RKO (cell line): ENCODE measurements at regions not wholly inside any gene's neighbourhood (a gene's known extent, or its start where the extent isn't known, plus 50 kb on each side); places are given as distances from the start of the nearest gene placed in this dataset.
"Not testable (repeated sequence)": the region's sequence is repeated elsewhere in the genome, so short reads cannot be mapped to it uniquely, and the experiment has no call there.

ENCODE experiments used
- DNase-seq: peaks from one replicate; pipeline ENCODE4 v3.0.0-alpha.2; 2016; ENCODE audit warnings: low spot score

DNA sequence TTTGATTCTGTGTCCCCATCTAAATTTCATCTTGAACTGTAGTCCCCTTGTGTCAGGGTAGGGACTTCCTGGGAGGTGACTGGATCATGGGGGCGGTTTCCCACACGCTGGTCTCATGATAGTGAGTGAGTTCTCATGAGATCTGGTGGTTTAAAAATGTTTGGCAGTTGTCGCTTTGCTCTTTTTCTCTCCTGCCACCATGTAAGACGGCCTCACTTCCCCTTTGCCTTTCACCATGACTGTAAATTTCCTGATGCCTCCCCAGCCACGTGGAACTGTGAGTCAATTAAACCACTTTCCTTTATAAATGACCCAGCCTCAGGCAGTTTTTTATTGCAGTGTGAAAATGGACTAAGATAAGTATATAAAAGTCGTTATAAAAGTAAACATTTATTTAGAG lies 80.5 kb upstream of the SGK1 start:
- DNase-seq, result no peak

- no peak for DNase-seq
Observed at GRCh38 chr6:134397676-134398075, 79.8 kb upstream of the SGK1 start.

DNA sequence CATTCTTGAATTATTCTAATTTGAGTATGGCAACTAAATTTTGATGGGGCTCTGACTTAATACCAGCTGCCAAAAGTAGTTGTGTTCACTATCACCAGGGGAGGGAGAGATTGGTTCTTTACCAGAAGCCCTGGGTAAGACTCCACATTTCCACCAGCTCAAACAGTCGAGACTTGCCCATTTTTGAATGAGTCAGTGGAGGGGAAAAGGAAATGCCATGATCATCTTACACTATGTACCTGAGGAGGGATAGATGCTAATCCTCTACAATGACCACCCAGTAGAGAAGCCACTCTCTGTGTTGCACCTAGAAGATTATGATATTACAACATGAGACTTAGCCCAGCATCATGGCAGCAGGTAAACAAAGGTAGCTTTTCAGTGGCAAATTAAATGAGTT lies 77.0 kb upstream of the SGK1 start:
- DNase-seq, result no peak

- DNase-seq, result no peak
Observed at GRCh38 chr6:134394208-134394607, 76.3 kb upstream of the SGK1 start.

DNA sequence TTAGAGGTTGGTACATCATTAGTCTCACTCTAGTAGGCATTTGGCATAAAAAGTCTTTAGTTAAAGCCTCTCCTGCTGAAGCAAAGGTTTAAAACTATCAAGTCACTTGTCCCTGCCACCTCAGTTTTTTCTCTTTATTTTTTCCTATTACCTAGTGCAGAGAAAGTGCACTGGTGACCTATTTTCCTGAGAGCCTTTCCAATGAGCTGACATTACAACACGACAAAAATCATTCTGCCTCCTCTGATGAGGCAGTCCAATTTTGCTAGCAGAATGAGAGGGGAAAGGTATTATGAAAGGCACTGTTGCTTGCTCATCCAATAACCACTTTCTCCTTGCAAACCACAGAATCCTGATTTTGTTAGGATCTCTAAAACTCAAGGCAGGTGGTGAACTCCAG lies 73.3 kb upstream of the SGK1 start:
- no peak for DNase-seq

DNA sequence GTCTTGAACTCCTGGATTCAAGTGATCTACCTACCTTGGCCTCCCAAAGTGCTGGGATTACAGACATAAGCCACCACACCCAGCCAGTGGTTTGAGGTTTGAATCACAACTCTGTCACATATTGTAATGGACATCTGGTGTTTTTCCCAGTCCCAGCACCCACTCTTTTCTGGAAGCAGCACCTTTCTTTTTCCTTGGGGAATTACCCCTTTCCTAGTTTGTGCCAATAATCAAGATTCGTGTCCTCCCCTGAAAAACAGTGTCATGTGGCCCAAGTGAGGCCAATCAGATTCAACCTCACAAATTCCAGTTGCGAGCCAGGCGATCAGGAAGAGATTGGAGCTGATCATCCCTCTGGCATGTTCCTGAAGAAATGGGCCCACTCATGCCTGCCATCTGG lies 71.7 kb upstream of the SGK1 start:
- DNase-seq, result no peak

DNA sequence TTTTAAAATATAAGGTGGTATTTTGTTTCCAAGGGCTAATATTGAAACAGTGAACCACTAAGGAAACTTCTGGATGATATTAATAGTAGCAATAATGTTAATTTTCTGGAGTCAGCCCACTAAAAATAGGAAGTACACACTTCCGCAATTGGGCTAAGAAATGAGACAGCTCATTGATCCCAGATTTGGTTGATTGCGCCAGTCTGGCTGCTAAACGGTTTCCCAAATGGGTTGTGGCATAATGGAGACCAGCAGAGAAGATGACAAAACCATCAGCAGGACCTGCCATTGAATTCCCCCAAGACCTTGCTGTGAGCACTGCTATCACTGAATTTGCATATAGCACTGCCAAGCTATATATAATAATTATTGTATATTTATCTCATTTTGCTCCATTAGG lies 71.2 kb upstream of the SGK1 start:
- no peak for DNase-seq

GRCh38 chr6:134386482-134386881 lies 68.6 kb upstream of the SGK1 start:
- not testable (repeated sequence) for DNase-seq

GRCh38 chr6:134381959-134382358 lies 64.0 kb upstream of the SGK1 start:
- DNase-seq, result no peak

GRCh38 chr6:134379599-134379998 lies 61.7 kb upstream of the SGK1 start:
- DNase-seq, result no peak

DNA sequence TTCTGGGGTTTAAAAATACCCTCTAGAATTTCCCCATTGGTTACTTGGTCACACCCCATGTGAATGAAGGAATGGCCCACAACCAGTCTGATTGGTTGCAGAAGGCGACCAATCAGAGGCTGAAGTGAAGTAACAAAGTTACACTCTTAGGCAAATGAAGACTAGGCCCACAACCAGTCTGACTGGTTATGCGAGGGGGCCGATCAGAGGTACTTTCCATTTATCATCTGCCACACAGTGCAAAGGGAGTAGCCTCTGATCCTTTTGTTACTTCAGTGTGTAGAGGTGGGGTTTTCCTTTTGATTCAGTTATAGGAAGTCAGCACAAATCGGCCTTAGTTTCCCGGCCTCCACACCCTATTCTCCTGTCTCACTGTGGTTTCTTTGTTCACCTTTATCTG lies 61.2 kb upstream of the SGK1 start:
- DNase-seq, result no peak

- DNase-seq, result no peak
Observed at GRCh38 chr6:134378426-134378825, 60.5 kb upstream of the SGK1 start.

GRCh38 chr6:134376785-134377184 lies 58.9 kb upstream of the SGK1 start:
- no peak for DNase-seq

GRCh38 chr6:134375220-134375580 lies 57.3 kb upstream of the SGK1 start:
- DNase-seq, result no peak

- DNase-seq, result no peak
Observed at GRCh38 chr6:134374491-134375219, 56.7 kb upstream of the SGK1 start.

DNA sequence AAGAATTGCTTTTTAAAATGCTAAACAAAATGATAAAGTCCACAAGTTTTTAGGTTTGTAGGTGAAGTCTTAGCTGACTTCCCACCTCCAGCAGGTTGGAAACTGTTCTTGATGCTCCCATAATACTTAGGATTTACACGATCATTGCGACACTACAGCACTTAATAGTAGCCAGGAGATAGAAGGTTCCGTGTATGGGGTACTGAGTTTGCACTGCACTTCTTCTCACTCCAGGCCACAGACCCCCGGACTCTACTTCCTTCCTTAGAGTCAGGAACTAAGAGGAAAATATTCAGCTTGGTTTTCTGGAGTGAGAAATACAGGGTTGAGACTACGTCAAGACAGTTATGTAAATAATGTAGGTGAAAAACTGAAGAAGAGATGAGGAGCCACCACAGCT lies 56.1 kb upstream of the SGK1 start:
- no peak for DNase-seq

- no peak for DNase-seq
Observed at GRCh38 chr6:134373282-134373922, 55.5 kb upstream of the SGK1 start.

DNA sequence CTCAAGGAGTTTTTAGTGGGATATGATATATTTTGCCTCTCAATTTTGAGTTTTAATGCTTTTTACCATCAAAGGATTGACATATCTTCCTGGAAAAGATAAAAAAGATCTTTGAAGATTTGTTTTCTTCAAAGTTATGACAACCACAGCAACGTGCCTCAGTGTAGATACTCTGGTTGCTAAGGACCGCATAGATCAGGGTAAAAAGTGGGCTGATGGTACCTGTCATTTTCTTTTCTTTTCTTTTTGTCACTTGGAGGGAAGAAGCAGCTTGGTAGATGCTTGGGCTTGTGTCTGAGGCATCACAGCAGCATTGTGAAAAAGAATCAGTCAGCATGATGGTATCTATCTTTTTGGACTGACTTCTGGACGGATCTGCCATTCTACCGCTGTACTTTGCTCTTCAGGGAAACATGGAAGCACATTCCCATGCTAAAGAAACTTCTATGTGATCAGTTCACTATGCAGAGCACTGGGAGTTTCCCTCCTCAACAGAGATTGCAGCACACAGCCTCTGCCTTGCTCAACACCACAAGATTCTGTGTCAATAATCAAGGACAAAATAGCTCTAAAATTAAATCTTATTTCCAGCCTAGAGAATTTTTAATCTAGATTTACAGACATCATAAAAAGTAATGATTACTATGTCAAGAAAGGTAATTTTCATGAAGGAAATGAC lies 54.8 kb upstream of the SGK1 start:
- no peak for DNase-seq

GRCh38 chr6:134368670-134369069 lies 50.8 kb upstream of the SGK1 start:
- no peak for DNase-seq
